Activated naive CD4-positive, alpha-beta T cell treated with anti-CD3 and anti-CD28 coated beads, Interleukin-2, amount 50 U/mL, for 16 hours (primary cell): ENCODE measurements at regions not wholly inside any gene's neighbourhood (a gene's known extent, or its start where the extent isn't known, plus 50 kb on each side); places are given as distances from the start of the nearest gene placed in this dataset.

Experiments
- DNase-seq: peaks from one replicate; pipeline ENCODE4 v3.0.0-alpha.2; 2020

- DNase-seq = no peak
Observed at GRCh38 chr9:88326936-88327335, 61.3 kb upstream of the SPIN1 start.

- DNase-seq = no peak
Observed at GRCh38 chr9:88326015-88326414, 62.2 kb upstream of the SPIN1 start.

GRCh38 chr9:88322906-88323566, 65.2 kb upstream of the SPIN1 start:
- no peak for DNase-seq

- no peak for DNase-seq
Observed at GRCh38 chr9:88321764-88322163, 66.5 kb upstream of the SPIN1 start.

GRCh38 chr9:88320748-88321415, 67.4 kb upstream of the SPIN1 start:
- no peak for DNase-seq

- no peak for DNase-seq
Observed at GRCh38 chr9:88319936-88320747, 68.1 kb upstream of the SPIN1 start.

- DNase-seq = peak; percentile 72
Observed at GRCh38 chr9:88313364-88314220, 74.7 kb upstream of the SPIN1 start.

GRCh38 chr9:88312517-88313103, 75.6 kb upstream of the SPIN1 start:
- DNase-seq = no peak

- no peak for DNase-seq
Observed at GRCh38 chr9:88312045-88312444, 76.2 kb upstream of the SPIN1 start.

GRCh38 chr9:88310310-88310980, 77.8 kb upstream of the SPIN1 start:
- no peak for DNase-seq

- DNase-seq = no peak
Observed at GRCh38 chr9:88308831-88309560, 79.2 kb upstream of the SPIN1 start.

GRCh38 chr9:88307136-88307535, 81.1 kb upstream of the SPIN1 start:
- no peak for DNase-seq

- DNase-seq = peak; percentile 39
Observed at GRCh38 chr9:88303721-88304451, 84.4 kb upstream of the SPIN1 start.

- no peak for DNase-seq
Observed at GRCh38 chr9:88302579-88303324, 85.5 kb upstream of the SPIN1 start.

GRCh38 chr9:88300556-88300955, 87.7 kb upstream of the SPIN1 start:
- no peak for DNase-seq

- DNase-seq = no peak
Observed at GRCh38 chr9:88291856-88292255, 96.4 kb upstream of the SPIN1 start.

- no peak for DNase-seq
Observed at GRCh38 chr9:88291056-88291455, 97.2 kb upstream of the SPIN1 start.

- no peak for DNase-seq
Observed at GRCh38 chr9:88289532-88289931, 98.7 kb upstream of the SPIN1 start.

- DNase-seq = no peak
Observed at GRCh38 chr9:88287972-88288371, 100.3 kb upstream of the SPIN1 start.
